ENCODE measurements at regions not wholly inside any gene's neighbourhood (a gene's known extent, or its start where the extent isn't known, plus 50 kb on each side); places are given as distances from the start of the nearest gene placed in this dataset.
"Not testable (repeated sequence)": the region's sequence is repeated elsewhere in the genome, so short reads cannot be mapped to it uniquely, and the experiment has no call there.

GRCh38 chr10:53331460-53331859 lies 558.9 kb upstream of the MBL2 start:
- Histone ChIP-seq H3K4me3 (no peak overlapping the region), H3K27ac (no peak overlapping the region)
- no peak for DNase-seq (ENCODE audit: low spot score)
- TF ChIP-seq, protein P1, sequence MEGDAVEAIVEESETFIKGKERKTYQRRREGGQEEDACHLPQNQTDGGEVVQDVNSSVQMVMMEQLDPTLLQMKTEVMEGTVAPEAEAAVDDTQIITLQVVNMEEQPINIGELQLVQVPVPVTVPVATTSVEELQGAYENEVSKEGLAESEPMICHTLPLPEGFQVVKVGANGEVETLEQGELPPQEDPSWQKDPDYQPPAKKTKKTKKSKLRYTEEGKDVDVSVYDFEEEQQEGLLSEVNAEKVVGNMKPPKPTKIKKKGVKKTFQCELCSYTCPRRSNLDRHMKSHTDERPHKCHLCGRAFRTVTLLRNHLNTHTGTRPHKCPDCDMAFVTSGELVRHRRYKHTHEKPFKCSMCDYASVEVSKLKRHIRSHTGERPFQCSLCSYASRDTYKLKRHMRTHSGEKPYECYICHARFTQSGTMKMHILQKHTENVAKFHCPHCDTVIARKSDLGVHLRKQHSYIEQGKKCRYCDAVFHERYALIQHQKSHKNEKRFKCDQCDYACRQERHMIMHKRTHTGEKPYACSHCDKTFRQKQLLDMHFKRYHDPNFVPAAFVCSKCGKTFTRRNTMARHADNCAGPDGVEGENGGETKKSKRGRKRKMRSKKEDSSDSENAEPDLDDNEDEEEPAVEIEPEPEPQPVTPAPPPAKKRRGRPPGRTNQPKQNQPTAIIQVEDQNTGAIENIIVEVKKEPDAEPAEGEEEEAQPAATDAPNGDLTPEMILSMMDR (IDR thresholded peaks at IDR 0.05): no peak

- H3K4me3 ChIP-seq; H3K27ac ChIP-seq; DNase-seq (ENCODE audit: low spot score): not testable (repeated sequence)
These were observed 554.1 kb upstream of the MBL2 start for GRCh38 chr10:53326401-53327305.

- no peak overlapping the region for H3K4me3 ChIP-seq
- DNase-seq (ENCODE audit: low spot score): no peak
- TF ChIP-seq, protein P1 (IDR thresholded peaks at IDR 0.05): no peak
- H3K27ac ChIP-seq: no peak overlapping the region
These were observed 552.5 kb upstream of the MBL2 start for GRCh38 chr10:53325066-53325465.

- Histone ChIP-seq H3K27ac (no peak overlapping the region), H3K4me3 (no peak overlapping the region)
- TF ChIP-seq, protein P1 (IDR thresholded peaks at IDR 0.05): no peak
- no peak for DNase-seq (ENCODE audit: low spot score)
These were observed 543.1 kb upstream of the MBL2 start for GRCh38 chr10:53315709-53316108.

DNA sequence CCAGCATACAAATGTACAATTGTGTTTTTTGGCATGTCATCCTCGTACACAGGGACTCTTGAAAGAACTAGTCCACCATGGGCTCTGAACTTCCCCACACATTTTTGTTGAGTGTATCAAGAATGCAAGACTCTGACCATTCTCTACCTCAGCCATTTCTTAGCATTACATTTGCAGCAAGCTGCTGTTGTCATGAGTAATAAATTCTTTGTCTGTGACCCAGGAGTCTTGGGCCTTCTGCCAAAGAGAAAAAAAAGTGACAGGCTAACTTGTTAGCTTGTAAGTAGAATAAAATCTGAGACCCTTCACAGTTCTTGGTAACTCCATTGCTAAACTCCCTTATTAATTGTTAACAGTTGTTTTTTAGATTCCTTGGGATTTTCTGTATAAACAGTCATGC lies 542.3 kb upstream of the MBL2 start:
- no peak overlapping the region for H3K4me3 ChIP-seq
- H3K27ac ChIP-seq: no peak overlapping the region
- TF ChIP-seq, protein P1 (IDR thresholded peaks at IDR 0.05): no peak
- DNase-seq (ENCODE audit: low spot score): no peak

- no peak overlapping the region for H3K4me3 ChIP-seq
- no peak for DNase-seq (ENCODE audit: low spot score)
- H3K27ac ChIP-seq: no peak overlapping the region
- TF ChIP-seq, protein P1 (IDR thresholded peaks at IDR 0.05): no peak
These were observed 525.9 kb upstream of the MBL2 start for GRCh38 chr10:53298443-53298842.

- Histone ChIP-seq H3K27ac (no peak overlapping the region), H3K4me3 (no peak overlapping the region)
- TF ChIP-seq, protein P1 (IDR thresholded peaks at IDR 0.05): no peak
- DNase-seq (ENCODE audit: low spot score): no peak
These were observed 512.1 kb upstream of the MBL2 start for GRCh38 chr10:53284615-53285182.

All from coronary artery (tissue), 2 donors.